ENCODE measurements at regions not wholly inside any gene's neighbourhood (a gene's known extent, or its start where the extent isn't known, plus 50 kb on each side); places are given as distances from the start of the nearest gene placed in this dataset.
"Not testable (repeated sequence)": the region's sequence is repeated elsewhere in the genome, so short reads cannot be mapped to it uniquely, and the experiment has no call there.

DNA sequence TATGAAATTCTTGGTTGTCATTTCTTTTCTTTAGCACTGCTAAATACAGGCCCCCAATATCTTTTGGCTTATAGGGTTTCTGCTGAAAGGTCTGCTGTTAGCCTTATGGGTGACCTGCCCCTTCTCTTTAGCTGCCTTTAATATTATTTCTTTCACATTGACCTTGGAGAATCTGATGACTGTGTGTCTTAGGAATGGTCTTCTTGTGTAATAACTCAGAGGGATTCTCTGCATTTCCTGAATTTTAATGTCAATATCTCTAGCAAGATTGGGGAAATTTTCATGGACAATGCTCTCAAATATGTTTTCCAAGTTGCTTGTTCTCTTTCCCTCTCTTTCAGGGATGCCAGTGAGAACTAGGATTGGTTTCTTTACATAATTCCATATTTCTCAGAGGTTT lies 292.4 kb downstream of the SLC7A11 start:
- DNase-seq, result no peak

DNA sequence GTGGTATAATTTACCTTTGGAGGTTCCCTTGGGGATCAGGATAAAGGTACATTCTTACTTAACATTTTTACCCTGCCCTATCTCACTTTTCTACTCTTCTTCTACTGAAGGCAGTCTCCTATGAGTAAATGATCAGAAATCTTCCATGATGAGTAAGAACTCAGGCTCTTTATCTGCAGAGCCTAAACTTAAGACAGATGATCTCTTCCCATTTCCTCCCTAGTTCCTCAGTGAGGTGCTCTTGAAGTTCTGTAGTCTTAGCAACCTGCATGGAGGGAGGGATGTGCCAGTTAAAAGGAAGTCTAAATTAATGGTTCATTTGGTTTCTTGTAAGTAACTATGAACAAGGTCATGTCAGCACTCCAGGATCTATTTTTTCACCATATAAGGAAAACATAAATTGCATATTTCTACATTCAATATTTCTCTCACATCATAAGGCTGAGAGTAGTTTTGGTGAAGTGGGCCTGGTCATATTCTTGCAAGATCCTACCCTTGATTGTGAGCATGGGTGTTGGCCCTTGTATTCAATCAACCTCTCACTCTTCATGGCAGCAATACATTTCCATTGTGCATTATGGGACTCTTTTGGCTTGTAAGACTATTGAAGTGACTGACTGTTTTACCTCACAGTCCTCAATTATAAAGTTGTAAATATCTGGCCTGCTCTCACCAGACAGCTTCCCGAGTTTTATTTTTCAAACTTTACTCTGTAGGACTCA lies 295.5 kb downstream of the SLC7A11 start:
- no peak for DNase-seq

DNA sequence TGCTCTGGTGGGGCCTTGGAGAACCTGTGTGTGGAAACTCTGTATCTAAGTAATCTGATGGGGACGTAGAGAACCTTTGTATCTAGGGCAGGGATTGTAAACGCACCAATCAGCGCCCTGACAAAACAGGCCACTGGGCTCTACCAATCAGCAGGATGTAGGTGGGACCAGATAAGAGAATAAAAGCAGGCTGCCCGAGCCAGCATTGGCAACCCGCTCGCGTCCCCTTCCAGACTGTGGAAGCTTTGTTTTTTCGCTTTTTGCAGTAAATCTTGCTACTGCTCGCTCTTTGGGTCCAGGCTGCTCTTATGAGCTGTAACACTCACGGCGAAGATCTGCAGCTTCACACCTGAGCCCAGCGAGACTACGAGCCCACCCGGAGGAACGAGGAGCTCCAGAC lies 299.3 kb downstream of the SLC7A11 start:
- DNase-seq, result not testable (repeated sequence)

- not testable (repeated sequence) for DNase-seq
Observed at GRCh38 chr4:137942015-137942515, 300.1 kb downstream of the SLC7A11 start.

DNA sequence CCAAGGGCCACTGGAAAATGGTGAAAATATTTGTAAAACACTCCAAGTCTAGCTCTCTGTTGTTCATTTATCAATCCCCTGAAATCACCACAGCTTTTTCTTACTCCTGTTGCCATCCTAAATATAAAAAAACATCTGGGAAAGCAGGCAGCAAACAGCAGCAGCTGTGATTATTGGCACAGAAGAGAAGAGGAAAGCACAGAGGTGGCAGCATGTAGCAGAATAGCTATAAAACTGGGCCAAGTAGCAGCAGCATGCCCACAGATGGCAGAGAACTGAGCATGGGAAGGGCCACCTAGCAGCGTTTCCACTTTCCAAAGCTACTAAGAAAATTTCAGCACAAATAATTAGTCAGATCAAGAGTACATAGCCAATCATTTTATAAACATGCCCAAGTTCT lies 307.2 kb downstream of the SLC7A11 start:
- no peak for DNase-seq

GRCh38 chr4:137934046-137934445 lies 308.1 kb downstream of the SLC7A11 start:
- no peak for DNase-seq

DNA sequence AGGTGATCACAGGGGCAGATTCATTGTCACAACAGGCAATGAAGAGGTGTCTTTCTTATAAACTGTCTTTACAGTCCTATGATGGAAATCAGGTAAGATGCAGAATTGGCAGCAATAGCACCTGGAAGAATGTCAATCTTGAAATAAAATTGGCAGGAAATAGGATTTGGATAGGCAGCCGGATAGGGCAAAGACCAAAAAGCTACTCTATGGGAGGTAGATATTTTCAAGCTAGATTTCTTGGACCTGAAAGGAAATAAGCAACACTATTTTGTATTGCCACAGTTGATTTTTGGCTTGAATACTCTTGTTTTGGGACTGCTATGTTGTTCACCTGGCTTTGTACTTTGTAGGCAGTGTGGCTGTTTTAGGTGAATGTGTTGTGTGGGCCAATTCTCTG lies 314.2 kb downstream of the SLC7A11 start:
- DNase-seq, result no peak

- DNase-seq, result no peak
Observed at GRCh38 chr4:137923494-137923893, 318.7 kb downstream of the SLC7A11 start.

DNA sequence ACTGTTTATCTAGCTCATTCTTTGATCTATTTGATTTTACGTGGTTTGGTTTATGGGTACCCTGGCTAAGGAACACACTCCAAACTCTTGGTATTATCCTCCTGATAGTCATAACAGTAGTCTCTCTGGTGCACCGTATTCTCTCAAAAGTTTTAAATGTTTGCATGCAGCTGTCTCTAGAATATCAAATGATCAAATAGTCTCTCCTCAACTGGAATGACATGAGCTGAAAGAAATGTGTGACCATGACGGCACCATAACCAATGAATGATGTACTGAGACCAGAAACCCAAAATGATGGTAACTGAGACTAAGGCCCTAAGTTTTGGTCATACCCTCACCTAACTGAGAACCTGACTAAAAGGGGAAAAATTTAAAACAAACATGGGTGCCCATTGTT lies 319.4 kb downstream of the SLC7A11 start:
- DNase-seq, result no peak

DNA sequence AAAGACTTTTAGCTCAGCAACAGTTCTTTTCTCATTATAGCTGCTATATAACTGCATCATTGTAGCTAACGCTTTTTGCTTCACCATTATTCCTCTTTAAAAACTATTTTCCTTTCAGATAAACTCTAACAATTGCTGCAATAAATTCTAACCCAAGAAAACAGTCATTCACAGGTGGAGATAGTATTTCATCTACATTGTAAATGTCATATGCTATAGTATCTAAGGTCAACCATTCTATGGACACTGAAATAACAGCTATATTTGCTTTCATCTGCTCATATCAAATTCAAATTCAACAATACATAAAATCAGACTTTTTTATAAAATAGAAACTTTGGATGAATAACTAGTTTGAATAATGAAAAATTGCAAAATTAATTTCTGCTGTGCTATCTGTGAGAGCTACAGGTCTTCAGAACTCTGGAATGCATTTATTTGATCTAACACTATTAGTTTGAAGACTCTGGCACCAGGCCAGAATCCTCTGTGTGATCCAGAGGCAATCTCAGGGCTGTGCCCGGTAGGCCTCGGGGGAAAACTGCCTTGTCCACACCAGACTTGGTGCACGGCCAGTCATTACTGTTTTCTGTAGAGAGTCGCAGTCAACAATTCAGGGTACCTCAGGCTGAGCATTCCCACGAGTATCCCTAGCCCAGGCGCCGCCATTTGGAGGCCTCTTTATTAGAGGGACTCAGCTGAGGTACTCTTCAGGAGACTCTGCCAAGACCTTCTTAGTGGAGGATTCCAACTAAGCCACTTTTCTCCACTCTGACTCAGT lies 332.4 kb downstream of the SLC7A11 start:
- DNase-seq, result no peak

DNA sequence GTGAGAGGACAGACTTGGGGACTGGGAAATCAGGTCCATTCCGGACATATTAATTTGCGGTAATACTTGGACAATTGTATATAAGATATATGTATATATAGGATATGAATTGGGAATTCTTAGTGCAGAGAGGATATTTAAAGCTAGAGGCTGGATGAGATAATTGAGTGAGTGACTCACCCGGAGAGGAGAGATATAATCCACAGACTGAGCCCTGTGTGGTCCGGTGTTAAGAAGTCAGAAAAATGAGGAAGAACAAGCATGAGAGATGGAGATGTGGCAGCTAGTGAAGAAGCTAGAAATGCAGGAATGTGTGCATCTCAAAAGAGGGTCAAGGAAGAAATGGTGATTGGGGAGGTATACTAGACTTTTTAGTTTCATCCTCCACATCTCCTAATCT lies 336.2 kb downstream of the SLC7A11 start:
- DNase-seq, result no peak

DNA sequence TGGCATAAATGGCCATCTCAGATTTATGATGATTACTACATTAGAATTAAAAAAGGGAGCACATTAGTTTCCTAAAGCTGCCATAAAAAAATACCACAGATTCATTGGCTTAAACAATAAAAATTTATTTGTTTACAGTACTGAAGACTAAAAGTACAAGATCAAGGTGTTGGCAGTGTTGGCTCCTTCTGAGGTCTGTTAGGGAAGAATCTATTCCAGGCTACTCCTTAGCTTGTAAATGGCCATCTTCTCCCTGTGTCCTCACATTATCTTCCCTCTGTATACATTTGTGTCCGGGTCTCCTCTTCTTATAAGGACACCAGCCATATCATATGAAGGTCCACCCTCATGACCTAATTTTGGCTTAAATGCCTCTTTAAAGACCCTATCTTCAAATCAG lies 341.0 kb downstream of the SLC7A11 start:
- no peak for DNase-seq

DNA sequence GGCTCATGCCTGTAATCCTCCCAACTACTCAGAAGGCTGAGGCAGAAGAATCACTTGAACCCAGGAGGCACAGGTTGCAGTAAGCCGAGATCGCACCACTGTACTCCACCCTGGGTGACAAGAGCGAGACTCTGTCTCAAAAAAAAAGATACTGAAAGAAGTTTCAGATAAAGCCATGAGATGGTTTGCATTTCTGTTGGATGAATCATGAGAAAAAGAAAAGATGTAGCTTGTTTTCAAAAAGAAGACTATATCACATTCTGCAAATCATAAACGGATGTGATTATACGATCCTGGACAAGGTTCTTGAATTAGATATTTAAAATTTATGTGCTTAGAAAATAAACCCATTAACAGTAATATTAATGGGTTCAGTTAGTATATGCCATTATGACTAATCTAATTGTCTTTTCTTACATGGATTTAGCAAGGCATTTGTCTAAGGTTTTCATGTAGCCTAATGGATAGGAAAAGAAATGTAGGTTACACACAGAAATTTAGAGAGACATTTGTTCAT lies 345.9 kb downstream of the SLC7A11 start:
- no peak for DNase-seq

GRCh38 chr4:137895515-137895914 lies 346.6 kb downstream of the SLC7A11 start:
- DNase-seq, result not testable (repeated sequence)

DNA sequence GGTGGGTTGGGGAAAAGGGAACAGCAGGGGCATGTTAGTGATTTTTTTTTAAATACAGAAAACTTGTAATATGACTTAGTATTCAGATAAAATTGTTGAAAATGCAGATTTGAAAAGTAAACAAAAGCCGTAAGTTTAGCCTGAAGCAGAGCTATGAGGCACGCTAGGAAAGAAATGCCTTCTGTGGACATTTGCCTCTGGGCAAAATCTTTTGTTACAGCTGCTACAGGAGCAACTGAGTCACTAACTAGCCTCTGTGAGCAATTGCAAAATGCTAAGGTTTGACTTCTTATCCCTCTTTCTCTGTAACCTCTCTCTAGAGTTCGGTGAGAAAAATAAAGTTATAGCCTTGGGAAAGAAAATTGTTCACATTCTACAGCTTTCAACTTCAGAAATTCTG lies 350.0 kb downstream of the SLC7A11 start:
- no peak for DNase-seq

DNA sequence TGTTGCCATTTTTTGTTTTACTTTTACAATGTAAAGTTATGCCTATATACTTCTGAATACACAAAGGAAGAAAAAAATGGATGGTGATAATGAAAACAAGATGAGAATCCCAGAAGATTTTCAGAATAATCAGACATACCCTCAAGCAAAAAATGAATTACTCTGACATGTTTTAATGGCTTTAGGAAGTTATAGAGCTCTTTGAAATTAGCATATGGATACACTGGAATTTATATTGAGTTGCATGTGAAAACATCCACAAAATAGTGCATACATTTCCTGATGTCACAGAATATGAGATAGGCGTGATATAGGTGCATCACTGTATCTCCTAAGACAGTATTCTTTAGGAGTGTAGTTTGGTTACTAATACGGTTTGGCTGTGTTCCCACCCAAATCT lies 351.3 kb downstream of the SLC7A11 start:
- no peak for DNase-seq

- no peak for DNase-seq
Observed at GRCh38 chr4:137881641-137882040, 349.3 kb upstream of the PCDH18 start.

DNA sequence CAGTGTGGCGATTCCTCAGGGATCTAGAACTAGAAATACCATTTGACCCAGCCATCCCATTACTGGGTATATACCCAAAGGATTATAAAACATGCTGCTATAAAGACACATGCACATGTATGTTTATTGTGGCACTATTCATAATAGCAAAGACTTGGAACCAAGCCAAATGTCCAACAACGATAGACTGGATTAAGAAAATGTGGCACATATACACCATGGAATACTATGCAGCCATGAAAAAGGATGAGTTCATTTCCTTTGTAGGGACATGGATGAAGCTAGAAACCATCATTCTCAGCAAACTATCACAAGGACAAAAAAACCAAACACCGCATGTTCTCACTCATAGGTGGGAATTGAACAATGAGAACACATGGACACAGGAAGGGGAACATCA lies 335.8 kb upstream of the PCDH18 start:
- not testable (repeated sequence) for DNase-seq

GRCh38 chr4:137866671-137867070 lies 334.4 kb upstream of the PCDH18 start:
- no peak for DNase-seq

GRCh38 chr4:137861682-137862081 lies 329.4 kb upstream of the PCDH18 start:
- DNase-seq, result peak in 1 of 2 experiments; percentile 2

- DNase-seq, result no peak
Observed at GRCh38 chr4:137853424-137853823, 321.1 kb upstream of the PCDH18 start.

DNA sequence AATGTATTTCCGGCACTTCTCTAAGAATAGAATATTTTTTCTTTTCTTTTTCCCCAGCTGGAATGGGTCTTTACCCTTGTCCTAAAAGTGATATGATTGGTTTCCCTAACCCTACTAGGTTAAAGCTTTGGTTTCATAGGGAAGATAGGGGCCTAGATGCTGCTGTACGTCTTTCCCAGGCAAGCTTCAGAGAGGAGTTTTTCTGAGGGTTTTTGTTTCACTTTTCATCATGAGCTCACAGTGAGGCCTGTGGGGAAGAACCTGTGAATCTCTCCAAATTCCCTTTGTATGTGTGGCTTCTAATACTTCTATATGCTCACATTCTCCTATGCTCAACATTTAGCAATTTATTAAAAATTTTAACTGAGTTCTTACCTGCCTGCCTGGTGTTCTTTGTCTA lies 320.0 kb upstream of the PCDH18 start:
- no peak for DNase-seq

GRCh38 chr4:137851435-137851834 lies 319.1 kb upstream of the PCDH18 start:
- no peak for DNase-seq

GRCh38 chr4:137827945-137828344 lies 295.7 kb upstream of the PCDH18 start:
- DNase-seq, result not testable (repeated sequence)
